ENCODE measurements at regions not wholly inside any gene's neighbourhood (a gene's known extent, or its start where the extent isn't known, plus 50 kb on each side); places are given as distances from the start of the nearest gene placed in this dataset.
"Not testable (repeated sequence)": the region's sequence is repeated elsewhere in the genome, so short reads cannot be mapped to it uniquely, and the experiment has no call there.

- DNase-seq (ENCODE audit: low spot score) = no peak
- 96% methylated on average over 6 of the region's 6 CpGs for WGBS
Observed at GRCh38 chr15:58378241-58379085, 53.3 kb upstream of the LIPC start.

GRCh38 chr15:58379454-58379853 is 52.3 kb upstream of the LIPC start:
- H3K4me1 ChIP-seq (ENCODE audit: control insufficient read depth in 4 of 4, insufficient read depth in 4 of 4, low read length in 3 of 4); H3K27ac ChIP-seq (ENCODE audit: low read depth in 1 of 2, low read length in 2 of 2); H3K36me3 ChIP-seq (ENCODE audit: control insufficient read depth in 4 of 4, insufficient read depth in 3 of 4, low read depth in 1 of 4, low read length in 3 of 4); DNase-seq (ENCODE audit: low spot score); H3K9me3 ChIP-seq (ENCODE audit: control insufficient read depth in 4 of 4, low read length in 3 of 4); H3K27me3 ChIP-seq (ENCODE audit: control insufficient read depth in 4 of 4, insufficient read depth in 4 of 4, low read length in 3 of 4); H3K9ac ChIP-seq (ENCODE audit: low read depth in 1 of 2, low read length in 2 of 2); H3K4me3 ChIP-seq (ENCODE audit: low read depth in 1 of 3, low read length in 3 of 3): not testable (repeated sequence)

More at GRCh38 chr15:58378241-58379085, 53.3 kb upstream of the LIPC start:
- H3K27me3 ChIP-seq (ENCODE audit: control insufficient read depth in 4 of 4, insufficient read depth in 4 of 4, low read length in 3 of 4) = no peaks in the 10 kb centered on the region
- no peaks in the 10 kb centered on the region for H3K4me1 ChIP-seq (ENCODE audit: control insufficient read depth in 4 of 4, insufficient read depth in 4 of 4, low read length in 3 of 4)
- no peak overlapping the region for H3K27ac ChIP-seq (ENCODE audit: low read depth in 1 of 2, low read length in 2 of 2)
- H3K4me3 ChIP-seq (ENCODE audit: low read depth in 1 of 3, low read length in 3 of 3) = no peak overlapping the region
- no peaks in the 10 kb centered on the region for H3K9me3 ChIP-seq (ENCODE audit: control insufficient read depth in 4 of 4, low read length in 3 of 4)
- H3K9ac ChIP-seq (ENCODE audit: low read depth in 1 of 2, low read length in 2 of 2) = no peak overlapping the region
- H3K36me3 ChIP-seq (ENCODE audit: control insufficient read depth in 4 of 4, insufficient read depth in 3 of 4, low read depth in 1 of 4, low read length in 3 of 4) = no peaks in the 10 kb centered on the region
- no peak for TF ChIP-seq EGR1 (IDR thresholded peaks at IDR 0.05; ENCODE audit: low read depth in 2 of 2)
- TF ChIP-seq TAF1 (conservative IDR thresholded peaks at IDR 0.05) = no peak
- no peak for TF ChIP-seq HNF4G (IDR thresholded peaks at IDR 0.05)
- no peak for TF ChIP-seq JUND (IDR thresholded peaks at IDR 0.05)
- no peak for TF ChIP-seq NR2F2 (IDR thresholded peaks at IDR 0.05)
- TF ChIP-seq ATF3 (IDR thresholded peaks at IDR 0.05) = no peak
- TF ChIP-seq RXRA (IDR thresholded peaks at IDR 0.05) = no peak
- TF ChIP-seq GABPA (IDR thresholded peaks at IDR 0.05 in 1 of 2, conservative IDR thresholded peaks at IDR 0.05 in 1 of 2) = no peak
- no peak for TF ChIP-seq SP1 (IDR thresholded peaks at IDR 0.05)
- no peak for TF ChIP-seq FOXA2 (IDR thresholded peaks at IDR 0.05)
- TF ChIP-seq YY1 (IDR thresholded peaks at IDR 0.05) = no peak
- TF ChIP-seq HNF4A (conservative IDR thresholded peaks at IDR 0.05) = no peak

- Histone ChIP-seq H3K9ac (ENCODE audit: low read depth in 1 of 2, low read length in 2 of 2) (no peak overlapping the region), H3K4me3 (ENCODE audit: low read depth in 1 of 3, low read length in 3 of 3) (no peak overlapping the region), H3K27ac (ENCODE audit: low read depth in 1 of 2, low read length in 2 of 2) (no peak overlapping the region), H3K36me3 (ENCODE audit: control insufficient read depth in 4 of 4, insufficient read depth in 3 of 4, low read depth in 1 of 4, low read length in 3 of 4) (no peaks in the 10 kb centered on the region), H3K27me3 (ENCODE audit: control insufficient read depth in 4 of 4, insufficient read depth in 4 of 4, low read length in 3 of 4) (no peaks in the 10 kb centered on the region), H3K9me3 (ENCODE audit: control insufficient read depth in 4 of 4, low read length in 3 of 4) (no peaks in the 10 kb centered on the region), H3K4me1 (ENCODE audit: control insufficient read depth in 4 of 4, insufficient read depth in 4 of 4, low read length in 3 of 4) (no peaks in the 10 kb centered on the region)
- DNase-seq (ENCODE audit: low spot score) = no peak
- TF ChIP-seq SP1 (IDR thresholded peaks at IDR 0.05) = no peak
- no peak for TF ChIP-seq ATF3 (IDR thresholded peaks at IDR 0.05)
- TF ChIP-seq MAX (IDR thresholded peaks at IDR 0.05) = no peak
- TF ChIP-seq HNF4G (IDR thresholded peaks at IDR 0.05) = no peak
- TF ChIP-seq FOXA1 (IDR thresholded peaks at IDR 0.05) = no peak
- WGBS = 68% methylated on average over 4 of the region's 4 CpGs
Observed at GRCh38 chr15:58380280-58380945, 51.4 kb upstream of the LIPC start.

Measured in liver (tissue), 7 donors.